HFF-Myc (cell line): ENCODE measurements at regions not wholly inside any gene's neighbourhood (a gene's known extent, or its start where the extent isn't known, plus 50 kb on each side); places are given as distances from the start of the nearest gene placed in this dataset.

Source experiments
- DNase-seq: peaks from one replicate; pipeline ENCODE4 v3.0.0-alpha.2; 2011; ENCODE audit warnings: low read depth; ENCODE audit errors: extremely low read depth
- H3K4me3 ChIP-seq: replicated peaks from 2 replicates; pipeline ENCODE4 v1.5.1; 2011; ENCODE audit warnings: low read depth, mild to moderate bottlenecking, control low read depth, low read length
- TF ChIP-seq, protein P1 (sequence below): IDR thresholded peaks from 2 replicates; pipeline ENCODE4 v1.5.1; 2012; ENCODE audit warnings: mild to moderate bottlenecking, low read depth, low read length, control low read depth; ENCODE audit errors: missing control alignments

DNA sequence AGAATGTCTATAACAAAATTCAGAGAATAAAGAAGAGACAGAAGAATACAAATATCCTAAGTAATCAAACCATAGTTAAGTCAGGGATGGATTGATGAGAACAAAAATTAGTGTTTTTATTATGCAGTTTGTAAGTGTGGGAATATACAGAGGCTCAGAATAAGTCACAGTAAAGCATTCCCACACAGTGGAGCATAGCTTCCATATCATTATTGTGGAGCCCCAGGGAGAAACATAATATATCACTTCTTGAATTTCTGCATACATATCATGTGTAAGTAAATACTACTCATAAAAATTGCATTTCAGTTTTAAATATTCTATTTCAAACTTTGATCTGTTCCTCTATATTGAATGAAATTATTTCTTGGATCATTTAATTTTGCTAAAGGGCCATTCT is 790.4 kb downstream of the PLA2G4A start:
- TF ChIP-seq, protein P1, sequence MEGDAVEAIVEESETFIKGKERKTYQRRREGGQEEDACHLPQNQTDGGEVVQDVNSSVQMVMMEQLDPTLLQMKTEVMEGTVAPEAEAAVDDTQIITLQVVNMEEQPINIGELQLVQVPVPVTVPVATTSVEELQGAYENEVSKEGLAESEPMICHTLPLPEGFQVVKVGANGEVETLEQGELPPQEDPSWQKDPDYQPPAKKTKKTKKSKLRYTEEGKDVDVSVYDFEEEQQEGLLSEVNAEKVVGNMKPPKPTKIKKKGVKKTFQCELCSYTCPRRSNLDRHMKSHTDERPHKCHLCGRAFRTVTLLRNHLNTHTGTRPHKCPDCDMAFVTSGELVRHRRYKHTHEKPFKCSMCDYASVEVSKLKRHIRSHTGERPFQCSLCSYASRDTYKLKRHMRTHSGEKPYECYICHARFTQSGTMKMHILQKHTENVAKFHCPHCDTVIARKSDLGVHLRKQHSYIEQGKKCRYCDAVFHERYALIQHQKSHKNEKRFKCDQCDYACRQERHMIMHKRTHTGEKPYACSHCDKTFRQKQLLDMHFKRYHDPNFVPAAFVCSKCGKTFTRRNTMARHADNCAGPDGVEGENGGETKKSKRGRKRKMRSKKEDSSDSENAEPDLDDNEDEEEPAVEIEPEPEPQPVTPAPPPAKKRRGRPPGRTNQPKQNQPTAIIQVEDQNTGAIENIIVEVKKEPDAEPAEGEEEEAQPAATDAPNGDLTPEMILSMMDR, result no peak
- H3K4me3 ChIP-seq, result no peak overlapping the region
- no peak for DNase-seq

DNA sequence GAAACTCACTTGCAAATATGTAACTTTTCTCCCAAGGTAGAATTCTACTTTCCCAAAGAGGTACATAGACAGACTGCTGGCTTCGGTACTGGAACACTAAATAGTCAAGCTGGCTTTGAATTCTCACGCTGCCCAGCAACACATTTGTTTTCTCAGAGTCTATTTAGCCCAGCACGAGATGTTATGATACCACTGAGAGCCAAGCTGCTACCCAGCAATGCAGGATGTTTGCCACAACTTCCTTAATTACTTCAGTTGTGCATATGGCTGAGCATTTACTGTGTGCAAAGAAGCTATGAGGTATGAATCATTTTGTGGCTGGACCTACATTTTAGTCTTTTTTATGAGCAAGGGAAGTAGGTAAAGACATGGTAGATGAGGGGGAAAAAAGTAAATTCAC is 793.2 kb downstream of the PLA2G4A start:
- no peak for DNase-seq
- H3K4me3 ChIP-seq, result no peak overlapping the region
- TF ChIP-seq, protein P1, result no peak

DNA sequence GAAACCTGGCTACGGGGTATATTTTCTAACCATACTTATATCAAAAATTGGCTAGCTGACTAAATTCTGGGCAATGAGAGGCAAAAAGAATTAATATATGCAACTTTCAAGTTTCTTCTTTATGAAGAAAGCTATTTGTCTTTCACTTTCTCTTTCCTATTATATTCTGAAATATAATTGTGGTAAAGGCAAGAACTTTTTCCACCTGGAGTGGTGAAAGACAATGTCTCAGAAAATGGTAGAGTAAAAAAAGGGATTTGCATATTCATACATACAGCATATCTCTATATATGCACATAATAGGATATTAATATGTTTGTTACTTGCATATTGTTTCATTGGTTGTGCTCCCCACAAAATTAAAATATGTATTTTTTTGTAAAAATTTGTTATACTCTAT is 793.8 kb downstream of the PLA2G4A start:
- TF ChIP-seq, protein P1, result no peak
- H3K4me3 ChIP-seq, result no peak overlapping the region

DNA sequence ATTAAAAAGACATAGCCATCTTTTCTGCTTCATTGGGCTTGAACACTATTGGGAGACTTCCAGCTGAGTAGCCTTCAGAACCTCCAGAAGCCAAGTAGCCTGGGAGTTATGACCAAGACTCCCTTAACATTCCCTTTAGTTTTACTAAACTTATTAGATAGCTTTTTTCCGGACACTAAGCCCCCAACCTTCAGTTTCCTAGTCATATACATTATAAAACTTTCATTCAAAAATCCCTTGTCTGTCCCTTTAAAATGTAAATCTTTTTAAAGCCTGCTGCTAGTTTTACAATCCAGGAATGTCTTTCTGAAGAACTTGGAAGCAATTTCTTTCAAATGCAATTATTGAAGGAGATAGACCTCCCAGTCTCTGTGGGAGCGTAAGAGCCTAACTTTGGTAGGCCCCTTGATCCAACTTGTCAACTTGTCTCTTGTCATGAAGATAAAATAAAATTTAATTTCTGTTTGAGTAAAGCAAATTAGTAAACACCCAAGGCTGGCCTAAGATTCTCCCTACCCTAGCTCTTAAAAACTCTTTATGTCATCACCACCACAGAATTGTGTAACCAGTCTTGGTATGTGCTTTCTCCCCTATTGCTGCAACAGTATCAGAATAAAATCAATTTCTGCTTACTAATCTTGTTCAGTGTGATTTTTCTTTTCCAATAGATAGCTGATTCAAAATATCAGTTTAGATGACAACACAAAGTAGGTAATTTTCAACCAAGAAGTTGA is 796.2 kb downstream of the PLA2G4A start:
- no peak for DNase-seq
- no peak overlapping the region for H3K4me3 ChIP-seq
- TF ChIP-seq, protein P1, result no peak

More for the DNA sequence above, 793.8 kb downstream of the PLA2G4A start:
- DNase-seq, result no peak

DNA sequence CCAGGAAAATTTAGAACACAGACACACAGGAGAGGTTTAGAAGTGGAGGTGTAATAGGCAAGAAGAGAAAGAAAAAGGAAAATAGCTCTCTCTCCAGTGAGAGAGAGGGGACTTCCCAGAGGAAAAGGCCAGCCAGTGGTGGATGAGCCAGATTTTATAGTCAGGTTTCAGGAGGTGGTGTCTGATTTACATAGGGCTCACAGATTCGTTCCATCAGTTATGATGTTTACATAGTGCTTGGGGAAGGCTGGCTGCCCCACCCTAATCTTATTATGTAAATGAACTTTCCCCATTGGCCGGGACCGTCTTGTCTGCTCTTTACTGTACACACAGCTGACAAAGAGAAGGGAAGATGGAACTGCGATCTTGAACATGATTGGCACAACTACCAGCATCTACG is 797.3 kb downstream of the PLA2G4A start:
- TF ChIP-seq, protein P1, result no peak
- no peak for DNase-seq
- H3K4me3 ChIP-seq, result no peak overlapping the region

DNA sequence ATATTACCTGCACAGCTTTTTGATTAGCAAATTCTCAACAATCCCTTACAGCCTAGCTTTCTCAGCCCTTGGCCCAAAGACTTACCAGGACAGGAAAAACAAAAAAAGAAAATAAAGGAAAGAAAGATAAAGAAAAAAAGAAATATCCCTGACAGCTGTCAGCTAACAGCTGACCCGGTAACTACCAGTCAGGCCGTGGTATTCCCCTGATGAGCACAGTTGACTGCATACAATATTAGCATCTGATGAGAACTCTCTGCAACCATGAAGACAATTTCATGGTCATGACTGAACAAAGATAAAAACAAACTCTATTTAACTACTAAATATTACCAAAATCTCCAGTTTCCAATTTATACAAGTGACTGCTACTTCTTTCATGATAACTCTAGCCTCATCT is 798.8 kb downstream of the PLA2G4A start:
- DNase-seq, result no peak
- TF ChIP-seq, protein P1, result no peak
- H3K4me3 ChIP-seq, result no peak overlapping the region

DNA sequence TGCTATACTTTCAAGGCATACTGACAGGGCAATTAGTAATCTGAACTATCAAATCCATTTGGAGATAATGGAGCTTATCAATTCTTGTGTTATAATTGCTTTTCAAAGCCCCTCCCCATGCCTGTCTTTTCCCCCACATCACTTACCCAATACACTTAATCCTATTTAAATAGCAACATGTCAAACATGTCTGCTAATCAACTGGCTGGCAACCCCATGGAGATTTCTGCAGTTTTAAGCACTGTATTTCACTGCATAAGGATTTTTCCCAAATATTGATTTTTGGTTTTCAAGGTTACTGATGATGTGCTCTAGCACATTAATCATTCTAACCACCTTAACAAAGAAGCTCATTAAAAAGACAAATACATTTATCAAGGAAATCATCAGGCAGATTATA is 800.3 kb downstream of the PLA2G4A start:
- no peak for DNase-seq
- TF ChIP-seq, protein P1, result no peak
- H3K4me3 ChIP-seq, result no peak overlapping the region
